ENCODE measurements at regions not wholly inside any gene's neighbourhood (a gene's known extent, or its start where the extent isn't known, plus 50 kb on each side); places are given as distances from the start of the nearest gene placed in this dataset.

DNA sequence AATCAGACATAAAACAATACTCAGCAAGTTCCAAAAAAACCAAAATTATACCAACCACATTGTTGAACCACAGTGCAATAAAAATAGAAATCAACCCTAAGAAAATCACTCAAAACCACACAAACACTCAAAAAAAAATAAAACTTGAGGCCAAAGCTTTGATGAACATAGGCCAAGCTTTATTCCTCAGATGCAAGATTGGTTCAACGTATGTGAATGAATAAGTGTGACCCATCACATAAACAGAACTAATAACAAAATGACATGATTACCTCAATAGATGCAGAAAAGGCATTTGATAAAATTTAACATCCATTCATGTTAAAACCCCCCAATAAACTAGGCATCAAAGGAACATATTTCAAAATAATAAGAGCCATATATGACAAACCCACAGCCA is 506.1 kb upstream of the FZD8 start:
- H3K4me1 ChIP-seq (ENCODE audit: control insufficient read depth, insufficient read depth, low read length) = no peaks in the 10 kb centered on the region
- H3K27me3 ChIP-seq (ENCODE audit: control insufficient read depth, insufficient read depth, low read length) = no peaks in the 10 kb centered on the region
- H3K36me3 ChIP-seq (ENCODE audit: control insufficient read depth, insufficient read depth, low read length) = no peaks in the 10 kb centered on the region
- H3K4me3 ChIP-seq (ENCODE audit: low read length) = no peak overlapping the region
- no peak overlapping the region for H3K9ac ChIP-seq (ENCODE audit: low read length)
- H3K9me3 ChIP-seq (ENCODE audit: control insufficient read depth, low read length) = no peaks in the 10 kb centered on the region

DNA sequence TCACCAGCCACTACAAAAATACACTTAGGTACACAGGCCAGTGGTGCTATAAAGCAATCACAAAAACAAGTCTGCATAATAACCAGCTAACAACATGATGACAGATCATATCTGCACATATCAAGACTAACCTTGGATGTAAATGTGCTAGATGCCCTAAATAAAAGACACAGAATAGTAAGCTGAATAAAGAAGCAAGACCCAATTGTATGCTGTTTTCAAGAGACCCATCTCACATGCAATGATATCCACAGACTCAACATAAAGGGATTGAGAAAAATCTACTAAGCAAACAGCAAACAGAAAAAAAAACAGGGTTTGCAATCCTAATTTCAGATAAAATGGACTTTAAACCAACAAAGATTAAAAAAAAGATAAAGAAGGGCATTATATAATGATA is 505.4 kb upstream of the FZD8 start:
- Histone ChIP-seq H3K9me3 (ENCODE audit: control insufficient read depth, low read length) (no peaks in the 10 kb centered on the region), H3K36me3 (ENCODE audit: control insufficient read depth, insufficient read depth, low read length) (no peaks in the 10 kb centered on the region), H3K9ac (ENCODE audit: low read length) (no peak overlapping the region)

DNA sequence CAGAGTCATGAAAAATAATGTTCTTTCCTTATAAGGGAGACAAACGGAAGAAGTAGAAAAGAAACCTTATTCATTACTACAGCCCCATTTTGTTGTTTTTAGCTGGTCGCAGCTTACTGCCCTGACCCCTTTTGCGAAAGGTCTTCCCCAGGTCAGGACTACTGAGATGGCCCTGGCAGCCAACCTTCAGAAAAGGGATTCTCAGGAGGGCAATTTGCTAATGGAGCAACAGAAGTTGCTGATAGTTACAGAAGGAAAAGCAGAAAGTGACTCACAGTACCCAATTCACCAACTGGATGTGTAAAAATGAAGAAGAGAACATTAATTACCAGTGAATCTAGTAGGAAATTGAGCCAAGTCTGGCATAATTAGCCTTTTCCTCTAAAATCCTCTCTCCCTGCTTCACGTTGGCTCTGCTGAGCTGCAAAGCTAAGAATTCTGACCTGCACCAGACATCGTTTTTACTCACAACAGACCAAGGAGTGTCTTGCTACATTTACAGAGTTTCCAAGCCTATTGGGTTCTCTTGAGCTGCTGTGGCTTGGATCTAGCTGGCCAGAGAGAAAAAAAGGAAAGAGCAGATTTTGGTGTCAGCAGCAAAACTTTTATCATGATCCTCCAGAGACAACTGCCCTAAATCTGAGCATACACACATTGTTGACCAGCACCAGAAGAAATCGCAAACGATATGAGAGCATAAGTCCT is 499.9 kb upstream of the FZD8 start:
- H3K27me3 ChIP-seq (ENCODE audit: control insufficient read depth, insufficient read depth, low read length) = no peaks in the 10 kb centered on the region
- H3K4me3 ChIP-seq (ENCODE audit: low read length) = no peak overlapping the region
- H3K9me3 ChIP-seq (ENCODE audit: control insufficient read depth, low read length) = no peaks in the 10 kb centered on the region
- H3K9ac ChIP-seq (ENCODE audit: low read length) = no peak overlapping the region
- H3K36me3 ChIP-seq (ENCODE audit: control insufficient read depth, insufficient read depth, low read length) = no peaks in the 10 kb centered on the region
- H3K4me1 ChIP-seq (ENCODE audit: control insufficient read depth, insufficient read depth, low read length) = no peaks in the 10 kb centered on the region

More for the DNA sequence above, 505.4 kb upstream of the FZD8 start:
- no peak overlapping the region for H3K4me3 ChIP-seq (ENCODE audit: low read length)
- no peaks in the 10 kb centered on the region for H3K4me1 ChIP-seq (ENCODE audit: control insufficient read depth, insufficient read depth, low read length)
- no peaks in the 10 kb centered on the region for H3K27me3 ChIP-seq (ENCODE audit: control insufficient read depth, insufficient read depth, low read length)

DNA sequence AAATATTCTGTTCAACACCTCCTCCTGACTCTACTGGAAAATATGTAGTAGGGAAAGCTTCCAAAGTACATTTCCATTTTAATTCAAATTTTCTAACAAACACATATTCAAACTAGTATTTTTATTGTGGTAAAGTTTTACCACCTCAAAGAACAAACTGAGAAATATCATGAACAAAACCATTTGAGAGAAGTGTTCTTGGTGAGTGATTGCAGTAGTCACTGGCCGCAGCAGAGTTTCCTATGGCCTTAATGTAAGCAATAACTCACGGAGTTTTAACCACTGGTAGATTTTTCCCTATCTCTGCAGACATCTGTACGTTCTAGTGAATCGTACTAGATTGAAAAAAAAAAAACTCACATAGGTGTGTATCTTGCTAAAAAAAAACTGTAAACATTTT is 487.0 kb upstream of the FZD8 start:
- no peak overlapping the region for H3K9ac ChIP-seq (ENCODE audit: low read length)
- H3K4me1 ChIP-seq (ENCODE audit: control insufficient read depth, insufficient read depth, low read length) = no peaks in the 10 kb centered on the region
- no peaks in the 10 kb centered on the region for H3K9me3 ChIP-seq (ENCODE audit: control insufficient read depth, low read length)
- H3K36me3 ChIP-seq (ENCODE audit: control insufficient read depth, insufficient read depth, low read length) = no peaks in the 10 kb centered on the region
- no peaks in the 10 kb centered on the region for H3K27me3 ChIP-seq (ENCODE audit: control insufficient read depth, insufficient read depth, low read length)
- H3K4me3 ChIP-seq (ENCODE audit: low read length) = no peak overlapping the region

DNA sequence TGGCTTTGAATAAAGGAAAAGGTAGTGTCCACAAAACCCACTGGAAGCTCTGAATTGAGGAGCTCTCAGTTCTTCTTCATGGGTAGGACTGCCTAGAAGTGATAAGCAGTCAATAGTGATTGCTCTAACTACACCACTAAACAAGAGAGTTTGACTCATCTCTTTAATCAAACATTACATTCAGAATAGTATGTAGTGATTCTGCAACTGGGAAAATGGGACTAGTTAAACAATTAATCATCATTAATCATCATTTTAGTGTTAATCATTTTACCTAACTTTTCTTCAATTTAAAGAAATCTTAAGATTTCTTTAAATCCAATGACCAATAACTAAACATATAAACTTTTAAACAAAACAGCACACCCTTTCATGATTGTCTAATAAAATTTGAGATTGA is 484.0 kb upstream of the FZD8 start:
- no peaks in the 10 kb centered on the region for H3K27me3 ChIP-seq (ENCODE audit: control insufficient read depth, insufficient read depth, low read length)
- H3K9ac ChIP-seq (ENCODE audit: low read length) = no peak overlapping the region
- H3K36me3 ChIP-seq (ENCODE audit: control insufficient read depth, insufficient read depth, low read length) = no peaks in the 10 kb centered on the region
- H3K4me1 ChIP-seq (ENCODE audit: control insufficient read depth, insufficient read depth, low read length) = no peaks in the 10 kb centered on the region
- no peaks in the 10 kb centered on the region for H3K9me3 ChIP-seq (ENCODE audit: control insufficient read depth, low read length)
- H3K4me3 ChIP-seq (ENCODE audit: low read length) = no peak overlapping the region

DNA sequence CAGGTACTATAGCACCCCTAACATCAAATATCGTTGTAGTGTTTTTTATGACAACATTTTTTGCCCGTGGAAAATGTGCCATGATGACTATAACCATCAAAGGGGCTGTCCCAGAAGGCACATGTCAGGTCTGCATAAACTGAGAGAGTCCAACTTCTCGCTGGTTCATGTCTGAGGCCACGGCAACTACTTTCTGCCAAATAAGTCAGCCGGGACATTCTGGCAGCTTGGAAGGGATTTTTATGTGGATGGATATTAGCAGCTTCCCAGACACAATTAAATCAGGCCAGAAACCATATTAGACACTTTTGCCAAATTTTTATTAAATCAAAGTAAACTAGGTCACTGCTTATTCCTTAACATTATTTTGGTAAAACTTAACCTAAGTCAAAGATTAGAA is 477.4 kb upstream of the FZD8 start:
- H3K4me1 ChIP-seq (ENCODE audit: control insufficient read depth, insufficient read depth, low read length) = peaks cover 15% of the 10 kb centered on the region

DNA sequence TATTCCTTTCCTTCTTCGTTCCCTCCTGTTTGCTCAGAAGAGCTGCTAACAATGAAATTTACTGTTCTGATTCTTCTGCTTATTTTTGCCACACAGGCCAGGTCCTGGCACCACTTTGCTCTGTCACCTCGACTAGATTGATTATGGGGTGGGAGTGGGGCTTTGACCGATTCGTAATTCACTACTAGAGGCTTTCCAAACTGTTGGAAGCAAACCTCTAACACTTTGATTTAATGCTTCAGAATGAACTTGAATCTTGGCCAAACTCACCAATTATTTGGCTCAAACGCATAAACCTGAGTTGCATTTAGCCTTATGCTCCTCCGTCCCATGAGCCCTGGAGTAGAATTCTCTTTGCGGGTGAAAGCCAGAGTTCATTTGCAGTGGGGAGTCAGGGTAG is 476.2 kb upstream of the FZD8 start:
- Histone ChIP-seq H3K4me3 (ENCODE audit: low read length) (no peak overlapping the region), H3K4me1 (ENCODE audit: control insufficient read depth, insufficient read depth, low read length) (peaks cover 15% of the 10 kb centered on the region), H3K27me3 (ENCODE audit: control insufficient read depth, insufficient read depth, low read length) (no peaks in the 10 kb centered on the region), H3K36me3 (ENCODE audit: control insufficient read depth, insufficient read depth, low read length) (no peaks in the 10 kb centered on the region), H3K9ac (ENCODE audit: low read length) (no peak overlapping the region), H3K9me3 (ENCODE audit: control insufficient read depth, low read length) (no peaks in the 10 kb centered on the region)

More for the DNA sequence above, 477.4 kb upstream of the FZD8 start:
- H3K27me3 ChIP-seq (ENCODE audit: control insufficient read depth, insufficient read depth, low read length) = no peaks in the 10 kb centered on the region
- no peak overlapping the region for H3K4me3 ChIP-seq (ENCODE audit: low read length)
- no peaks in the 10 kb centered on the region for H3K36me3 ChIP-seq (ENCODE audit: control insufficient read depth, insufficient read depth, low read length)
- H3K9ac ChIP-seq (ENCODE audit: low read length) = no peak overlapping the region
- H3K9me3 ChIP-seq (ENCODE audit: control insufficient read depth, low read length) = no peaks in the 10 kb centered on the region

DNA sequence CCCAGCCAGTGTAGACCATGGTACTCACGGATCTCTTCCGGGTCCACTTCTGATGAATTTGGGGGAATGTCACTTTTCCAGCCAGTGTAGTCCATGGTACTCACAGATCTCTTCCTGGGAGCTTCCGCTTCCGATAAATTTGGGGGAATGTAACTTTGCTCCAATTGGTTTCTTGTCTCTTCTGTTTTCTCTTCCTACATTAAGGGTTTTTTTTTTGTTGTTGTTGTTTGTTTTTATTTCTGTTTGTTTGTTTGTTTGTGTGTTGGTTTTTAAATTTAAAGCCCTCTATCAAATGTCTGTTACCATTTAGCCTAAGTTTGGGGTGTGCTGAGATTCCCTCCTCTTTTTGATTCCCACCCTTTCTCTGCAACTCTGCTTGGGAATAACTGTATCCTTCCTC is 475.8 kb upstream of the FZD8 start:
- Histone ChIP-seq H3K9me3 (ENCODE audit: control insufficient read depth, low read length) (no peaks in the 10 kb centered on the region), H3K4me1 (ENCODE audit: control insufficient read depth, insufficient read depth, low read length) (peaks cover 15% of the 10 kb centered on the region), H3K27me3 (ENCODE audit: control insufficient read depth, insufficient read depth, low read length) (no peaks in the 10 kb centered on the region), H3K36me3 (ENCODE audit: control insufficient read depth, insufficient read depth, low read length) (no peaks in the 10 kb centered on the region), H3K9ac (ENCODE audit: low read length) (no peak overlapping the region), H3K4me3 (ENCODE audit: low read length) (no peak overlapping the region)

DNA sequence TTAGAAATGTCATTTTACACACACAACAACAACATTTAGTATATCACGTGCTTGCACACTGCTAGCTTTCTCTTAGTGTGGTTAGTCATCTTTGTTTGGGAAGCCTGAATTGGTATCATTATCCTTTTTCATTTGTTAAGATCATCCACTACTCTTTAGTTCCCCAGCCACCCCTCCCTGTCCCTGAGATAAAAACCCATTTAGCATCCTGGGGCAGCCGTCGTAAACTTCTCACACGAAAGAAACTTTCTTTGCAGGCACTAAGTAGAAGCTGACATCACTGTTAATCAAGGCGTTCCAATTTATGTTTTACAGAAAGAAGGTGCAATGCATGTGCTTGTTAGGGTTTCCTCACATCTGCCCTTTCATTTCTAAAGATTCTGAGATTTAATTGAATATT is 475.1 kb upstream of the FZD8 start:
- Histone ChIP-seq H3K9me3 (ENCODE audit: control insufficient read depth, low read length) (no peaks in the 10 kb centered on the region), H3K27me3 (ENCODE audit: control insufficient read depth, insufficient read depth, low read length) (no peaks in the 10 kb centered on the region), H3K4me3 (ENCODE audit: low read length) (no peak overlapping the region), H3K36me3 (ENCODE audit: control insufficient read depth, insufficient read depth, low read length) (no peaks in the 10 kb centered on the region), H3K9ac (ENCODE audit: low read length) (no peak overlapping the region), H3K4me1 (ENCODE audit: control insufficient read depth, insufficient read depth, low read length) (peaks cover 15% of the 10 kb centered on the region)

DNA sequence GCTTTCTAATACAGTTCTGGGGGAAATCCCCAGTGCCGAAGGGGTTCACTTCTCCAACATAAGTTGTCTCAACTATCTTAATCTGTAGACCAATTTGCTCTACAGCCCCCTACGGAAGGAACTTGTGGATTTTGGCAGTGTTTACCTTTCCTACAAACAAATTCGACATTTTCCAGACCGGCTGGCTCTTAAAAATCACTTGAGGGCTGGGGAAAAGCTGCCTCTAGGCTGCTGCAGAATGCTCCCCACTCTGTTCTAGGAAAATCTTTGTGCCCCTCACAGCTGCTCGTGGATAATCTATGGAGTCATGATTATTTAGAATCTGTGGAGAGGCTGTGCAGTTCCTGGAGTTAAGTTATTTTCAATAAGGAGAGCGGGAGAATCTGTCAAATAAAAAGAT is 474.6 kb upstream of the FZD8 start:
- H3K4me3 ChIP-seq (ENCODE audit: low read length) = no peak overlapping the region
- peaks cover 15% of the 10 kb centered on the region for H3K4me1 ChIP-seq (ENCODE audit: control insufficient read depth, insufficient read depth, low read length)
- H3K27me3 ChIP-seq (ENCODE audit: control insufficient read depth, insufficient read depth, low read length) = no peaks in the 10 kb centered on the region
- H3K9me3 ChIP-seq (ENCODE audit: control insufficient read depth, low read length) = no peaks in the 10 kb centered on the region
- no peak overlapping the region for H3K9ac ChIP-seq (ENCODE audit: low read length)
- no peaks in the 10 kb centered on the region for H3K36me3 ChIP-seq (ENCODE audit: control insufficient read depth, insufficient read depth, low read length)

DNA sequence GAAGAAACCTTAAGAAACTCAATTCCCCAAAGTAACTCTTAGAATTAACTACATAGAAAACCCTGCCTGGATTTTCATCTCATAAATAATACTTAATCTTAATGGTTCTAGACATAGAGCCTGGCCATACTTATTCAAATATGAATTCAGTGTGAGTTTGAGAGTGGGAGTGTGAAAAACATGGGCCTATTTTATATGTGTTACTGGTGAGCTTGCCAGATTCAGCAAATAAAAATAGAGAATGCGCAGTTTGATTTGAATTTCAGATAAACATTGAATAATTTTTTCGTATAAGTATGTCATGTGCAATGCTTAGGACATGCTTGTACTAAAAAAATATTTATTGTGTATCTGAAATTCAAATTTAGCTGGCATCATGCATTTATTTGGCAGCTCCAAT is 473.9 kb upstream of the FZD8 start:
- H3K27me3 ChIP-seq (ENCODE audit: control insufficient read depth, insufficient read depth, low read length) = no peaks in the 10 kb centered on the region
- no peaks in the 10 kb centered on the region for H3K9me3 ChIP-seq (ENCODE audit: control insufficient read depth, low read length)
- no peak overlapping the region for H3K9ac ChIP-seq (ENCODE audit: low read length)
- H3K36me3 ChIP-seq (ENCODE audit: control insufficient read depth, insufficient read depth, low read length) = no peaks in the 10 kb centered on the region
- H3K4me1 ChIP-seq (ENCODE audit: control insufficient read depth, insufficient read depth, low read length) = peaks cover 15% of the 10 kb centered on the region
- no peak overlapping the region for H3K4me3 ChIP-seq (ENCODE audit: low read length)

DNA sequence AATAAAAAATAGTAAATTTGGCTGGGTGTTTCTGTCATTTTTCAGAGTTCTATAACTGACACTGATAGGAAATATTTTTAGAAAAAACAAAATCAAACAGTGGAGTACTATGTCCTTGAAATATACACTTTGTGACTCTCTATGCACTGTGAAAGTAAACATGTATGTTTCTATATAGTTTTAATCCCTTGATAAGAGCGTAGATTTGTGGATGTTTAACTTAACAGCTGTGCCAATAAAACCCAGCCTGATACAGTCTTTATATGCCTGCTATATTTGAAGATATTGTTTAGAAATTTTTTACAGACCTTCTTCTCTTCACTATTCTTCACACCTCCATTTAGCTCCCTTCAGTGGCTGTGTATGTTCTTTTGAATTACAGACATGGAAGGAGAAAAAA is 473.3 kb upstream of the FZD8 start:
- H3K27me3 ChIP-seq (ENCODE audit: control insufficient read depth, insufficient read depth, low read length) = no peaks in the 10 kb centered on the region
- H3K36me3 ChIP-seq (ENCODE audit: control insufficient read depth, insufficient read depth, low read length) = no peaks in the 10 kb centered on the region
- peaks cover 15% of the 10 kb centered on the region for H3K4me1 ChIP-seq (ENCODE audit: control insufficient read depth, insufficient read depth, low read length)
- no peaks in the 10 kb centered on the region for H3K9me3 ChIP-seq (ENCODE audit: control insufficient read depth, low read length)
- H3K4me3 ChIP-seq (ENCODE audit: low read length) = no peak overlapping the region
- H3K9ac ChIP-seq (ENCODE audit: low read length) = no peak overlapping the region

DNA sequence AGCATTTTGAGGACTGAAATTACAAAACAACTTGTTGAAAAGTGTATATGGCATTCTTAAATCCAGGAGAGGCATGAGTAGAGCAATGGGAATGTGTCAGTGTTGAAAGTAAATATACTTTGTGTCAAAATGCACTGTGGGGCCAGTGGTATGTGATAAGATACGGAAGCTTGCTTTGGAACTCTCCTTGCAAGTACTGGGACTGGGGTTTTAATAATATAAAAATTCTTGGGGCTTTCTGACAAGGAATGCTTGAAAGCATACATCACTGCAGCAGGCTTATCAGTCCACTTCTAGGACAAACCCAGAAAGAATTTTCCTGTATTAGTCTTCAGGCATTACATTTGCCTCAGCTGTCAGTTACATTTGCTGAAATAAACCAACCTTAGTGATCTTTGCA is 472.8 kb upstream of the FZD8 start:
- Histone ChIP-seq H3K9ac (ENCODE audit: low read length) (no peak overlapping the region), H3K27me3 (ENCODE audit: control insufficient read depth, insufficient read depth, low read length) (no peaks in the 10 kb centered on the region), H3K9me3 (ENCODE audit: control insufficient read depth, low read length) (no peaks in the 10 kb centered on the region), H3K4me1 (ENCODE audit: control insufficient read depth, insufficient read depth, low read length) (peaks cover 15% of the 10 kb centered on the region), H3K4me3 (ENCODE audit: low read length) (no peak overlapping the region), H3K36me3 (ENCODE audit: control insufficient read depth, insufficient read depth, low read length) (no peaks in the 10 kb centered on the region)
